Psoas muscle (tissue), 7 donors: ENCODE measurements at regions not wholly inside any gene's neighbourhood (a gene's known extent, or its start where the extent isn't known, plus 50 kb on each side); places are given as distances from the start of the nearest gene placed in this dataset.

Source experiments
- ATAC-seq, 4 donors: fragments of 200-7000 bp; cut with Tn5 transposase; one replicate each; pipeline ENCODE4 v1.9.1; 2020; ENCODE audit warnings: moderate library complexity in 3 of 4, mild to moderate bottlenecking in 2 of 4
- DNase-seq, 2 donors: peaks; one replicate each; pipeline ENCODE4 v3.0.0-alpha.2; 2020
- H3K27ac ChIP-seq: fragments of 200-600 bp; one replicate; pipeline ENCODE4 v1.8.0; 2022
- H3K27me3 ChIP-seq, 3 donors: fragments of 200-600 bp in 1 of 3; one replicate each; pipeline versions ENCODE4 v1.6.1 to v1.8.0; 2013 to 2022; ENCODE audit warnings: low read length in 2 of 3, mild to moderate bottlenecking in 2 of 3, moderate library complexity in 1 of 3; ENCODE audit not compliant: insufficient read depth in 3 of 3
- H3K36me3 ChIP-seq, 2 donors: fragments of 200-600 bp in 1 of 2; one replicate each; pipeline versions ENCODE4 v1.6.1 to v1.8.0; 2013 to 2022; ENCODE audit warnings: low read depth in 1 of 2, mild to moderate bottlenecking in 1 of 2, moderate library complexity in 1 of 2; ENCODE audit not compliant: insufficient read depth in 1 of 2
- H3K4me1 ChIP-seq: fragments of 200-600 bp; one replicate; pipeline ENCODE4 v1.8.0; 2022
- H3K4me3 ChIP-seq: fragments of 200-600 bp; one replicate; pipeline ENCODE4 v1.8.0; 2022; ENCODE audit warnings: mild to moderate bottlenecking
- H3K9me3 ChIP-seq: fragments of 200-600 bp; one replicate; pipeline ENCODE4 v1.8.0; 2022
- CTCF ChIP-seq: fragments of 200-600 bp; IDR thresholded peaks from one replicate; pipeline ENCODE4 v1.8.0; 2022; ENCODE audit warnings: antibody characterized with exemption
- WGBS, 3 donors: extraction: QIAGEN DNeasy Blood & Tissue Kit; methylation state at CpG; one replicate each; pipeline versions ENCODE4 v1.1.6 to v1.1.7; 2013; 5-methylcytosine and 5-hydroxymethylcytosine counted together
- intact Hi-C, 2 donors: fragments of 100-400 bp; cut with DNase I; formaldehyde crosslinking; loops; one replicate each; pipeline versions ENCODE4 v1.11.0 to v1.14.2; 2022
- donor health status: healthy with polysubstance abuse.
- donor health status: DM: no; HTN: no; CAD: no; lungs with moderate emphysema.
- donor health status: Bipolar disorder and iron deficiency.
- donor health status: healthy.
- donor health status: DM: yes; HTN: yes; CAD: no.
- donor health status: DM: no; HTN: no; CAD: no.
- donor health status: DM: yes; HTN: yes; CAD: no.

GRCh38 chr10:6938384-6938783, 358.3 kb upstream of the PRKCQ start:
- no peak for ATAC-seq
- H3K4me3 ChIP-seq: no peak overlapping the region
- no peak for DNase-seq
- TF ChIP-seq CTCF: no peak
- 40 to 53% (median 44%) methylated on average over 5 of the region's 5 CpGs for WGBS, 3 donors
- peaks cover 0 to 4% (median 0%) of the 10 kb centered on the region in 3 donors for H3K27me3 ChIP-seq
- no peak overlapping the region for H3K27ac ChIP-seq
- intact Hi-C loops: no loop called here
- H3K36me3 ChIP-seq: no peaks in the 10 kb centered on the region
- no peaks in the 10 kb centered on the region for H3K4me1 ChIP-seq
- H3K9me3 ChIP-seq: no peaks in the 10 kb centered on the region

- H3K4me3 ChIP-seq: no peak overlapping the region
- no peaks in the 10 kb centered on the region for H3K9me3 ChIP-seq
- ATAC-seq (no peak), DNase-seq (no peak)
- H3K27ac ChIP-seq: no peak overlapping the region
- intact Hi-C loops: no loop called here
- H3K4me1 ChIP-seq: no peaks in the 10 kb centered on the region
- no peaks in the 10 kb centered on the region for H3K36me3 ChIP-seq
- H3K27me3 ChIP-seq: peaks cover 0 to 4% (median 0%) of the 10 kb centered on the region in 3 donors
- TF ChIP-seq CTCF: no peak
These were observed 356.9 kb upstream of the PRKCQ start for GRCh38 chr10:6936931-6937330.

DNA sequence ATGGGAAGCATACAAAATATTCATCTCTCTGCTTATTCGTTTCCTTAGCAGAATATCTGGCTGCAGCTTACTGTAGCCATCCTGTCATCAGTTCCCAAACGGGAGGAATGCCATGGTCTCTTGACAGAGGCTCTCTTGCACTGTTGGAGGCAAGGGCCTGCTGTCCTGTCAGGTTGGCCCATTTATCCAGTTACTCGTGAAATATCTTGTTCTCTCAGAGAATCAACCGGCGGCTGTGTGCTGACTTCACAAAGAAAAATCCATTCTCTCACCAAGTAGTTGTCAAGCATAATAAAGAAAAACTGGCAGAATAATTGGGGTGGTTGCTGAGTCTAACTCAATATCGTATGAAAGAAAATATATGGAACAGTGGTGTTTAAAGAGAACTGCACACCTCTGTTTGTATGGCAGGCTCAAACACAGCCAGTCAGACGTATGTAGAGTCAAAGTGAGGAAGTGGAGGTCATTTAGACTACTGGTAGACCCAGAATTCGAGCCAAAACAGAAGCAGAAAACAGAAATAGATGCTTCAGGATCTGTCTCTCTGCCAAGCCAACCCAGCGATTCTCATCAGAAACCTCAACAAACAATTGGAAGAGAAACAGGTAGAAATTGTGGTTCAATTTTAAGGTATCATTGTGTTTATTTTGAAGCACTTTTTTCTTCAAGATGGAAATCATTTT, 349.2 kb upstream of the PRKCQ start:
- no peaks in the 10 kb centered on the region for H3K27me3 ChIP-seq
- WGBS, 3 donors: 42 to 54% (median 45%) methylated on average over 9 of the region's 9 CpGs

DNA sequence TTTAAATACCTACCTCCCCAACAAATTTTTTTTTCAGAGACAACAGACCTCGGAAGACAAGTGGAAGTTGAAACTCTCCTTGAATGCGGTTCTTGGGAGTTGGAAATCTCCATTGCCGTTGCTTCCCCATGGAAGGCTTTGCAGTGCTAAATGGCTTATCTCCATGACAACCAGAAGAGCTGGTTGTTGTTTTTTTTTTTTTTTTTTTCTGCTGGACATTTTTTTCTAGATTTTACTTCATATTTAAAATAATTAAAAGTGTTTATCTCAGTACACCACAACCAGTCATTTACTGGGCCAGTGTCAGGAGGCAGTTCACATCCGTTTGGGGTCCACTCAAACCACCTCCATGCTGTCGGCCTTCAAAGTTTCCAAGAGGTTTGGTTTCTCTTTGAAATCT, 348.5 kb upstream of the PRKCQ start:
- Histone ChIP-seq H3K27ac (no peak overlapping the region), H3K9me3 (no peaks in the 10 kb centered on the region), H3K27me3 (no peaks in the 10 kb centered on the region), H3K36me3 (no peaks in the 10 kb centered on the region), H3K4me3 (no peak overlapping the region), H3K4me1 (no peaks in the 10 kb centered on the region)
- no peak for DNase-seq
- ATAC-seq: no peak
- no peak for TF ChIP-seq CTCF
- intact Hi-C loops: no loop called here
- WGBS, 3 donors: 70 to 80% (median 71%) methylated on average over 5 of the region's 5 CpGs

More for the DNA sequence above, 349.2 kb upstream of the PRKCQ start:
- intact Hi-C loops: no loop called here
- no peak for DNase-seq
- TF ChIP-seq CTCF: no peak
- Histone ChIP-seq H3K4me3 (no peak overlapping the region), H3K9me3 (no peaks in the 10 kb centered on the region), H3K27ac (no peak overlapping the region), H3K36me3 (no peaks in the 10 kb centered on the region), H3K4me1 (no peaks in the 10 kb centered on the region)
- no peak for ATAC-seq

DNA sequence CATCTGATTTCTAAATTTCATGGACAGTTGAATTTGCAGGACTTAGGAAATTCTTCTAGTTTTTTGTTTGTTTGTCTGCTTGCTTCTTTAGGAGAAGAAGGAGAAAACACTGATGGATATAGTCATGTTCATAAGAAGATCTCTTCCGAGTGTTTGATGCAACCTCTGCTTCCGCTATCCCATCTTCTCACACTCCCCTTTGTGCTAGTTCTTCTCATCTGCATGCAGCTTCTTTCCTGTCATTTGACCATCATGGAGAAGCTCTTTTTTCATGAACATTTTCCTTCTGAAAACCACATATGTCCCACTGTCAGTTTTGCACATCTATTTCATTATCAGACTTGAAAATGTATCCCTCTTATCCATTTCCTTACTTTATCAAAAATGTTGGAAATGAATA, 346.9 kb upstream of the PRKCQ start:
- DNase-seq (no peak), ATAC-seq (no peak)
- no peak for TF ChIP-seq CTCF
- no peak overlapping the region for H3K4me3 ChIP-seq
- no peaks in the 10 kb centered on the region for H3K9me3 ChIP-seq
- H3K4me1 ChIP-seq: no peaks in the 10 kb centered on the region
- no peaks in the 10 kb centered on the region for H3K27me3 ChIP-seq
- H3K27ac ChIP-seq: no peak overlapping the region
- intact Hi-C loops: no loop called here
- no peaks in the 10 kb centered on the region for H3K36me3 ChIP-seq
- WGBS, 3 donors: 86 to 93% (median 91%) methylated on average over 2 of the region's 2 CpGs
